Epithelial cell of esophagus (primary cell): ENCODE measurements at regions not wholly inside any gene's neighbourhood (a gene's known extent, or its start where the extent isn't known, plus 50 kb on each side); places are given as distances from the start of the nearest gene placed in this dataset.

Source experiments
- DNase-seq: peaks from one replicate; pipeline ENCODE4 v3.0.0; 2010; ENCODE audit warnings: low read depth
- H3K4me3 ChIP-seq: 2 replicates; pipeline ENCODE4 v1.5.1; 2011; ENCODE audit warnings: mild to moderate bottlenecking, low read length, control low read depth
- TF ChIP-seq, protein P1 (sequence below): IDR thresholded peaks from 2 replicates; pipeline ENCODE4 v1.5.1; 2011; ENCODE audit warnings: low read depth, mild to moderate bottlenecking, low read length, control low read depth, inconsistent platforms; ENCODE audit not compliant: insufficient read depth; ENCODE audit errors: missing control alignments

GRCh38 chr3:117246771-117247555 is 537.4 kb downstream of the TUSC7 start:
- peak; percentile 84 for DNase-seq
- TF ChIP-seq, protein P1, sequence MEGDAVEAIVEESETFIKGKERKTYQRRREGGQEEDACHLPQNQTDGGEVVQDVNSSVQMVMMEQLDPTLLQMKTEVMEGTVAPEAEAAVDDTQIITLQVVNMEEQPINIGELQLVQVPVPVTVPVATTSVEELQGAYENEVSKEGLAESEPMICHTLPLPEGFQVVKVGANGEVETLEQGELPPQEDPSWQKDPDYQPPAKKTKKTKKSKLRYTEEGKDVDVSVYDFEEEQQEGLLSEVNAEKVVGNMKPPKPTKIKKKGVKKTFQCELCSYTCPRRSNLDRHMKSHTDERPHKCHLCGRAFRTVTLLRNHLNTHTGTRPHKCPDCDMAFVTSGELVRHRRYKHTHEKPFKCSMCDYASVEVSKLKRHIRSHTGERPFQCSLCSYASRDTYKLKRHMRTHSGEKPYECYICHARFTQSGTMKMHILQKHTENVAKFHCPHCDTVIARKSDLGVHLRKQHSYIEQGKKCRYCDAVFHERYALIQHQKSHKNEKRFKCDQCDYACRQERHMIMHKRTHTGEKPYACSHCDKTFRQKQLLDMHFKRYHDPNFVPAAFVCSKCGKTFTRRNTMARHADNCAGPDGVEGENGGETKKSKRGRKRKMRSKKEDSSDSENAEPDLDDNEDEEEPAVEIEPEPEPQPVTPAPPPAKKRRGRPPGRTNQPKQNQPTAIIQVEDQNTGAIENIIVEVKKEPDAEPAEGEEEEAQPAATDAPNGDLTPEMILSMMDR = no peak
- no peak overlapping the region for H3K4me3 ChIP-seq

GRCh38 chr3:117248153-117248552 is 538.6 kb downstream of the TUSC7 start:
- H3K4me3 ChIP-seq = no peak overlapping the region
- peak; percentile 19 for DNase-seq
- TF ChIP-seq, protein P1 = no peak

DNA sequence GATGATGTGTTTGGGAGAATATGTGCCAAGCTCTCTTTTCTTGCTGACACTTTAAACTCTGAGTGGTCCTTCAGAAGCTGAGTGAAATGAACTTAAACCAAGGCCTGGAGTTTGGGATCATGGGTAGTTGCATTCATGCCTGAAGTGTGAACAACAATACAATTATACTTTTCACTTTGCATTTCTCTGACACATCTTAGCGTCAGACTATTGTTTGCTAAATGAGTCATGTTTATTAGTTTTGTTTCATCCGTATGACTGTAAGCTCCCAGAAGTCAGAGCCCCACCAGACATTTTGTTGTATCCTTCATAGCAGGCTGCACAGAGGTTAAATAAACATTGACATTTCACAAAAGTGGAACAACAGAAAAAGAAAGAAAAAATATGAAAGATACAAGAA is 542.6 kb downstream of the TUSC7 start:
- peak; percentile 82 for DNase-seq
- TF ChIP-seq, protein P1 = no peak
- H3K4me3 ChIP-seq = no peak overlapping the region

DNA sequence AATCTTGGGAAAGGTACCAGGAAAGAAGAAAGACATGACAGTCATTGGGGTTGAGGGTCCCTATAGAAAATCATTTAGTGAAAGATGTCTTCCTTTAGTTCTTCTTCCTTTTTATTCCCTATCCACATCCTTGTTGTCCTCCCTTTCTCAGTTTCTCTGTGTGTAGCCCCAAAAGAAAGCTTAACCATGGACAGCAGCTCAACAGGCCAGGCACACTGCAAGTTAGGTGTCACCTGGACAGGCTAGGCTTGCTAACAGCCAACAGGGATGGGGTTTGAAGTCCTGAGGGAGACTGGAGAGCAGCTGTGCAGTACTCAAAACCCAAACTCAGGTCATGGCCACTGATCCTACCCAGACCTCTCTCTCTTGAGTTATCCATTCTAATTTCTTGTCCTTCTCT is 543.1 kb downstream of the TUSC7 start:
- DNase-seq = no peak
- TF ChIP-seq, protein P1 = no peak
- no peak overlapping the region for H3K4me3 ChIP-seq

DNA sequence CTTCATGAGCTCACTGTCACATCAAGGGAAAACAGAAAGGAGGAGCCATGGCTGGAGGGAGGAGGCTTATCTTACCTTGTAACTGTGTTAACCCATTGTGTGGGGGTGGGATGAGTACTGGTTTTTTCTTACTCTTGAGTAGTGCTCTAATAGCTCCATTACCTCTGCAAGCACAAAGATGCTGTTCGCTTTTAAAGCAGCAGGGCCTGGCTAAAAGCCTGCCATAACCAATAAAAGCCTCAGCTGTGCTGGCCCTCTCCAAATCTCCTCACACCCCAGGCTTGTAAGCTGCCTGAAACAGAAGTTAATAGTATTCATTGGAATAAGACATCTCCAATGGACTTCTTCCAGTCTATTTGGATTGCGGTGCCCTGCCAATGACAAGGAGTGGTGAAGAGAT is 544.1 kb downstream of the TUSC7 start:
- no peak overlapping the region for H3K4me3 ChIP-seq
- TF ChIP-seq, protein P1 = no peak
- DNase-seq = no peak

- no peak overlapping the region for H3K4me3 ChIP-seq
- no peak for DNase-seq
- TF ChIP-seq, protein P1 = no peak
Measured at GRCh38 chr3:117254985-117255384, 545.4 kb downstream of the TUSC7 start.

DNA sequence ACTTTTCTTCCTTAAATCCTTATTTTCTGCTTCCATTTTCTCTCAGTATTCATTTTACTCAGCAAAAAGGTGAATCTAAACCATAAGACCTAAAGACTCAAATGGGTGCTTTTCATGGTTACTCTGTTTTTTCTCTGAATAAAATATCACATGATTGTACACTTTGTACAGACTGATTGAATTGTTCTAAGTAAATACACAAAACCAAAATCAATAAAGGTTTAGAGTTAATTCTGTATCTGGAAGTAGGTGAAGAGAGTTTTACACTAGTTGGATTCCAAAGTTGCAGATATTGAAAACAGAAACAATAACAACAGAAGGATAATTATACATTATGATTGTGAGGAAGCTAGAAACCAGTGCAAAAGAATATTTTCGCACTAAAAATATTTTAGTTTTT is 546.2 kb downstream of the TUSC7 start:
- H3K4me3 ChIP-seq = no peak overlapping the region
- no peak for DNase-seq
- TF ChIP-seq, protein P1 = no peak
